Hepatocyte (in vitro differentiated cells): ENCODE measurements at regions not wholly inside any gene's neighbourhood (a gene's known extent, or its start where the extent isn't known, plus 50 kb on each side); places are given as distances from the start of the nearest gene placed in this dataset.

Experiments used
- DNase-seq: peaks from one replicate; pipeline ENCODE4 v3.0.0-alpha.2; 2016; ENCODE audit warnings: low spot score
- H2AFZ ChIP-seq: fragments of 200-600 bp; sonication (generic); 2 replicates; pipeline ENCODE4 v1.6.0; 2016; ENCODE audit warnings: antibody characterized with exemption, mild to moderate bottlenecking
- H3K27ac ChIP-seq: fragments of 200-600 bp; sonication (generic); 2 replicates; pipeline ENCODE4 v1.5.1; 2016; ENCODE audit warnings: mild to moderate bottlenecking
- H3K27me3 ChIP-seq: fragments of 200-600 bp; sonication (generic); 2 replicates; pipeline ENCODE4 v1.6.1; 2016
- H3K36me3 ChIP-seq: fragments of 200-600 bp; sonication (generic); replicated peaks from 2 replicates; pipeline ENCODE4 v1.5.1; 2016; ENCODE audit warnings: low read depth; ENCODE audit not compliant: insufficient read depth
- H3K4me1 ChIP-seq: fragments of 200-600 bp; sonication (generic); 2 replicates; pipeline ENCODE4 v1.5.1; 2016; ENCODE audit warnings: mild to moderate bottlenecking, moderate library complexity; ENCODE audit not compliant: insufficient read depth
- H3K4me2 ChIP-seq: fragments of 200-600 bp; sonication (generic); 2 replicates; pipeline ENCODE4 v1.6.0; 2016
- H3K4me3 ChIP-seq: fragments of 200-600 bp; sonication (generic); 2 replicates; pipeline ENCODE4 v1.5.1; 2016; ENCODE audit warnings: mild to moderate bottlenecking
- H3K79me2 ChIP-seq: fragments of 200-600 bp; sonication (generic); 2 replicates; pipeline ENCODE4 v1.6.0; 2017; ENCODE audit warnings: mild to moderate bottlenecking
- H3K9me2 ChIP-seq: fragments of 200-600 bp; sonication (generic); replicated peaks from 2 replicates; pipeline ENCODE4 v1.6.0; 2017; ENCODE audit warnings: mild to moderate bottlenecking; ENCODE audit not compliant: insufficient read depth
- H3K9me3 ChIP-seq: fragments of 200-600 bp; sonication (generic); 2 replicates; pipeline ENCODE4 v1.5.1; 2016; ENCODE audit warnings: low read depth, mild to moderate bottlenecking
- H4K20me1 ChIP-seq: fragments of 200-600 bp; sonication (generic); 2 replicates; pipeline ENCODE4 v1.6.0; 2016; ENCODE audit warnings: mild to moderate bottlenecking; ENCODE audit not compliant: insufficient read depth, poor library complexity, severe bottlenecking
- EZH2 ChIP-seq: fragments of 200-600 bp; sonication (generic); IDR thresholded peaks from 2 replicates; pipeline ENCODE4 v1.6.1; 2016; ENCODE audit warnings: antibody characterized with exemption, mild to moderate bottlenecking, borderline replicate concordance
- EZH2phosphoT487 ChIP-seq: fragments of 200-600 bp; sonication (generic); IDR thresholded peaks from one replicate; pipeline ENCODE4 v1.6.1; 2018; ENCODE audit warnings: antibody characterized with exemption, mild to moderate bottlenecking, low read depth, moderate library complexity; ENCODE audit not compliant: unreplicated experiment, severe bottlenecking
- WGBS: methylation state at CpG from one replicate; pipeline ENCODE4 v1.1.6; 2016; ENCODE audit warnings: low lambda C conversion rate; ENCODE audit errors: missing lambda C conversion rate; 5-methylcytosine and 5-hydroxymethylcytosine counted together
- TF ChIP-seq, protein P1 (sequence below): fragments of 200-600 bp; sonication (generic); IDR thresholded peaks from 2 replicates; pipeline ENCODE4 v1.5.1; 2016; ENCODE audit warnings: antibody characterized with exemption, mild to moderate bottlenecking; ENCODE audit not compliant: poor library complexity

DNA sequence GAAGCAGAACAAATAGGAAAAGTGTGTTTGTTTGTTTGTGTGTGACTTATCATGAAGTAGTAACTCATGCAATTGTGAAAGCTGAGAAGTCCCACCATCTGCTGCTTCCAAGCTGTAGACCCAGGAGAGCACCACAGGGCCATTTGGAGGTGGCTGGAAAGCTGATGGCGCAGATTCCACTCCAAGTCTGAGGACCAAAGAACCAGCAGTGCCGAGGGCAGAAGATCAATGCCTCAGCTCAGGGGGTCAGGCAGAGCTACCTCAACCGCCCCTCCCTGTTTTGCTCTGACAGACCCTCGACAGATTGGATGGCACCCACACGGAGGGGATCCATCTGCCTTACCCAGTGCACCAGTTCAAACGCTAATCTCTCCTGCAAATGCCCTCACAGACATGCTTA is 896.2 kb downstream of the BRD1 start:
- 78% methylated on average over 6 of the region's 6 CpGs for WGBS
- H2AFZ ChIP-seq, result no peak overlapping the region
- no peaks in the 10 kb centered on the region for H3K79me2 ChIP-seq
- H4K20me1 ChIP-seq, result no peaks in the 10 kb centered on the region
- H3K4me2 ChIP-seq, result no peak overlapping the region
- no peaks in the 10 kb centered on the region for H3K9me3 ChIP-seq
- H3K27ac ChIP-seq, result no peak overlapping the region
- no peaks in the 10 kb centered on the region for H3K9me2 ChIP-seq
- no peaks in the 10 kb centered on the region for H3K36me3 ChIP-seq
- no peaks in the 10 kb centered on the region for H3K4me1 ChIP-seq
- H3K4me3 ChIP-seq, result no peak overlapping the region
- DNase-seq, result no peak
- TF ChIP-seq EZH2 (no peak), EZH2phosphoT487 (no peak)
- TF ChIP-seq, protein P1, sequence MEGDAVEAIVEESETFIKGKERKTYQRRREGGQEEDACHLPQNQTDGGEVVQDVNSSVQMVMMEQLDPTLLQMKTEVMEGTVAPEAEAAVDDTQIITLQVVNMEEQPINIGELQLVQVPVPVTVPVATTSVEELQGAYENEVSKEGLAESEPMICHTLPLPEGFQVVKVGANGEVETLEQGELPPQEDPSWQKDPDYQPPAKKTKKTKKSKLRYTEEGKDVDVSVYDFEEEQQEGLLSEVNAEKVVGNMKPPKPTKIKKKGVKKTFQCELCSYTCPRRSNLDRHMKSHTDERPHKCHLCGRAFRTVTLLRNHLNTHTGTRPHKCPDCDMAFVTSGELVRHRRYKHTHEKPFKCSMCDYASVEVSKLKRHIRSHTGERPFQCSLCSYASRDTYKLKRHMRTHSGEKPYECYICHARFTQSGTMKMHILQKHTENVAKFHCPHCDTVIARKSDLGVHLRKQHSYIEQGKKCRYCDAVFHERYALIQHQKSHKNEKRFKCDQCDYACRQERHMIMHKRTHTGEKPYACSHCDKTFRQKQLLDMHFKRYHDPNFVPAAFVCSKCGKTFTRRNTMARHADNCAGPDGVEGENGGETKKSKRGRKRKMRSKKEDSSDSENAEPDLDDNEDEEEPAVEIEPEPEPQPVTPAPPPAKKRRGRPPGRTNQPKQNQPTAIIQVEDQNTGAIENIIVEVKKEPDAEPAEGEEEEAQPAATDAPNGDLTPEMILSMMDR, result no peak
- H3K27me3 ChIP-seq, result peaks cover 11% of the 10 kb centered on the region

DNA sequence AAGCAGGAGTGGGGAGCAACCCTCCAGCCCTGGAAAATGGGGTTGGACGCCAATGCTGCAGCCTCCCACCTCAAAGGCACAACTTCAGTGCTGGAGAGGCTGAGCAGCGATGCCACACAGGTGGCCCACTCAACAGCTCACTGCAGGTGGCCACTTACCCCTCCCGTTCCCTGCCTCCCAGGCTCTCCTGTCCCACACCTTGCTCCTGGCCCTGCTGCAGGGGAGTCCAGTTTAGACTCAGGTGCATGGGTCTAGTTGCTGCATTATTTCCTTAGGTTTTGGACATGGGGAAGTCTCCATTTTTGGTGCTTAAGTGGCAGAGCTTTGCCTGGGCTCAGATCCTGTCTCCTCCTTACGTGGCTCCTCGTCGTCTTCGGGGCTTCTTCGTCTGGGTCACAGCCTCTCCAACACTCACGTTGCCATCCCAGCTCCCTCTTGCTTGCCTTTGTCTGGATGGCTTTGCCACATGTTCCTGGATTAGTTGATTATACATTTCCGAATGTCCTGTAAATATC is 898.3 kb downstream of the BRD1 start:
- H3K27ac ChIP-seq, result no peak overlapping the region
- H3K9me3 ChIP-seq, result no peaks in the 10 kb centered on the region
- no peak for TF ChIP-seq EZH2
- TF ChIP-seq, protein P1, result no peak
- no peaks in the 10 kb centered on the region for H3K79me2 ChIP-seq
- no peak for DNase-seq
- H3K4me3 ChIP-seq, result no peak overlapping the region
- 78% methylated on average over 10 of the region's 10 CpGs for WGBS
- H3K4me1 ChIP-seq, result no peaks in the 10 kb centered on the region
- no peaks in the 10 kb centered on the region for H4K20me1 ChIP-seq
- peaks cover 11% of the 10 kb centered on the region for H3K27me3 ChIP-seq
- H3K36me3 ChIP-seq, result no peaks in the 10 kb centered on the region
- no peak overlapping the region for H3K4me2 ChIP-seq
- no peak overlapping the region for H2AFZ ChIP-seq
- no peaks in the 10 kb centered on the region for H3K9me2 ChIP-seq

DNA sequence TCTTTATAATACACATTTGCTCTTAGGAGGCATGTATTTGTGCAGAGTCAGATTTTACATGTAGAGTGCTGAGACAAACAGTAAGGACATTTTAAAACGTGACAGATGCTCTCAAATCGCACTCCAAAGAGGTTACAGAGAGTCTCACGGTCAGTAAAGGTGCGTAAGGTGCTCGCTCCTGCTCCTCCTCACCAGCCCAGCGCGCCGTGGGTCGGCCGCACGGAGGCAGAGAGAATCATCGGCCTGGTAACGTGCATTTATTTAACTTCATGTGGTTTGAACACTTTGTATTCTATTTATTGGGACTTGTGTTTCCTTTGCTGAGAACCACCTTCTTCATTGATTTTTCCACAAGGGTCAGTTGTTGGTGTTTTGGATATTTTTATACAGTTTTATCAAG is 900.1 kb downstream of the BRD1 start:
- WGBS, result 84% methylated on average over 13 of the region's 13 CpGs
- no peak for DNase-seq
- no peak overlapping the region for H3K4me2 ChIP-seq
- no peaks in the 10 kb centered on the region for H3K4me1 ChIP-seq
- H3K36me3 ChIP-seq, result no peaks in the 10 kb centered on the region
- no peak overlapping the region for H3K27ac ChIP-seq
- no peaks in the 10 kb centered on the region for H3K9me3 ChIP-seq
- H3K79me2 ChIP-seq, result no peaks in the 10 kb centered on the region
- H3K4me3 ChIP-seq, result no peak overlapping the region
- TF ChIP-seq, protein P1, result no peak
- TF ChIP-seq EZH2 (no peak), EZH2phosphoT487 (no peak)
- H2AFZ ChIP-seq, result no peak overlapping the region
- H3K27me3 ChIP-seq, result peaks cover 11% of the 10 kb centered on the region
- no peaks in the 10 kb centered on the region for H3K9me2 ChIP-seq
- no peaks in the 10 kb centered on the region for H4K20me1 ChIP-seq

DNA sequence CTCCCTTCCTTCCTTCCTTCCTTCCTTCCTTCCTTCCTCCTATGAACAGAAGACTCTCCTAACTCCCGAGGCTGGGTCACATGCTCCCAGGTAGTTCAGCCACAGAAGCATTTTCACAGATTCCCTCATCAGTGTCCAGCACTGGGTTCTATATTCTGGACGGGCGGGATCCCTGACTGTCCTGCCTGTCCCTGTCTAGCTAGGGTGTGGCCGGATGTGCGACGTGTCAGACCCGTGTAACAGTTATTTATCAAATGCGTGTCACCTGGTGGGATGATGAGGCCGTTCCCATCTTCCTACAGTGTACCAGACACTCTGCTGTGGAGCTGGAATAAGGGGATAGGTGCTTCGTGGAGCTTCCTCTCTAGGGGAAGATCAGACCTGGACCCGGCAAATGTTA is 901.0 kb downstream of the BRD1 start:
- no peak overlapping the region for H3K4me2 ChIP-seq
- no peak overlapping the region for H2AFZ ChIP-seq
- WGBS, result 77% methylated on average over 11 of the region's 11 CpGs
- H3K9me2 ChIP-seq, result no peaks in the 10 kb centered on the region
- TF ChIP-seq, protein P1, result no peak
- TF ChIP-seq EZH2phosphoT487 (no peak), EZH2 (no peak)
- H4K20me1 ChIP-seq, result no peaks in the 10 kb centered on the region
- DNase-seq, result no peak
- H3K4me1 ChIP-seq, result no peaks in the 10 kb centered on the region
- H3K27ac ChIP-seq, result no peak overlapping the region
- H3K4me3 ChIP-seq, result no peak overlapping the region
- no peaks in the 10 kb centered on the region for H3K36me3 ChIP-seq
- H3K27me3 ChIP-seq, result peaks cover 11% of the 10 kb centered on the region
- no peaks in the 10 kb centered on the region for H3K9me3 ChIP-seq
- H3K79me2 ChIP-seq, result no peaks in the 10 kb centered on the region
